ENCODE measurements at regions not wholly inside any gene's neighbourhood (a gene's known extent, or its start where the extent isn't known, plus 50 kb on each side); places are given as distances from the start of the nearest gene placed in this dataset.
"Not testable (repeated sequence)": the region's sequence is repeated elsewhere in the genome, so short reads cannot be mapped to it uniquely, and the experiment has no call there.

GRCh38 chr6:85283436-85283835 lies 166.4 kb upstream of the NT5E start:
- DNase-seq (ENCODE audit: low read depth) = no peak

DNA sequence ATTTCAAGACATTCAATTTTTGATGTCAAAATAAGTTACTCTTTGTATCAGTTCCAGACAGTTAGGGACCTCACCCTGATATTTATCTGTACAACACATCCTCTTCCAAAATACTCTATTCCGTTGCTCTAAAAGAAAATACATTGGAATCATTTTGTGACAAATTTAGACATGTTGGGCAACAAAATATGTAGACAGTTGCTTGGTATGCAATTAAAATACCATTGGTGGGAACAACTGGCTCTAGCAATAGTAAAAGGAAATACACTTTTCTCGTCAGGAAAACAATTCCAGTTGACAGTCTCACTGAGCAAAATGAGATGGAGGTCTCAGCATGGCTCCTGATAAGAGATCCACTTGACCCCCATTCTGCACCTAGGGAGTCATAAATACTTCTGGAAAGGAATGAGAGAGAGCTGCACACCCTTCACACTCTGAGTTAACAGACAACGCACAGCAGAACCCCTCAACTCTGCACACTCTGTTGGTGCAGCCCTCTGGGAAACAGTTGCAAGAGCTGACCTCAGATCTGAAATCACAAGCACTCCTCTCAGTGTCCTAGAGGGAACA lies 171.3 kb upstream of the NT5E start:
- DNase-seq (ENCODE audit: low read depth) = no peak

- not testable (repeated sequence) for DNase-seq (ENCODE audit: low read depth)
These were observed 173.9 kb upstream of the NT5E start for GRCh38 chr6:85276026-85276425.

DNA sequence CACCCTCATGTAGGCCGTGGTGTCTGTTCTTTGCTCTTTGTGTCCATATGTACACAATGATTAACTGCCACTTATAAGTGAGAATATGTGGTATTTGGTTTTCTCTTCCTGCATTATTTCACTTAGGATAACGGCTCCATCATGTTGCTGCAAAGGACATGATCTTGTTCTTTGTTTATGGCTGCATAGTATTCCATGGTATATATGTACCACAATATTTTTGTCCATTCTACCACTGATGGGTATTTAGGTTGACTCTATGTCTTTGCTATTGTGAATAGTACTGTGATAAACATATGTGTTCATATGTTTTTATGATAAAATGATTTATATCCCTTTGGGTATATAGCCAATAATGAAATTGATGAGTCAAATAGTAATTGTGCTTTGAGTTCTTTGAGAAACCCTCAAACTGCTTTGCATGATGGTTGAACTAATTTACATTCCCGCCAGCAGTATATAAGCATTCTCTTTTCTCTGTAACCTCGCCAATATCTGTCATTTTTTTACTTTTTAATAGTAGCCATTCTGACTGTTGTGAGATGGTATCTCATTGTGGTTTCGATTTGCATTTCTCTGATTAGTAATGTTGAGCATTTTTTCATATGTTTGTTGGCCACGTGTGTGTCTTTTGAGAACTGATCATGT lies 174.4 kb upstream of the NT5E start:
- DNase-seq (ENCODE audit: low read depth) = no peak

DNA sequence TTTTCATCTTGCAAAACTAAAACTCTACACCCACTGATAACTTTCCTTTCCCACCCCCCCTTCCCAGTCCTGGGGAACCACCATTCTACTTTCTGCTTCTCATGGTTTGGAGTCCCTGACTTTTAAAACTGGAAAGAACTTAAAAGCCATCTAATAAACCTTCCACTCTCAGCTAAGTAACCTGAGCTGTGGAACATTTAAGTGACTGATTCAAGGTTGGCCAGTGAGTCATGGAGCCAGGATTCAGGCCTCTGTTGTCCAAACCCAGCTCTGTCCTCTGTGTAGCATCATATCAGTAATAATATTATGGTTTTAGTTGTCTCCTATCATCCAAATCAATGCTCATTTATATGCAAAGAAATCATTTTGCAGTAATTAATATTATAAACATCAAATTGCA lies 176.0 kb upstream of the NT5E start:
- no peak for DNase-seq (ENCODE audit: low read depth)

GRCh38 chr6:85273046-85273445 lies 176.8 kb upstream of the NT5E start:
- no peak for DNase-seq (ENCODE audit: low read depth)

DNA sequence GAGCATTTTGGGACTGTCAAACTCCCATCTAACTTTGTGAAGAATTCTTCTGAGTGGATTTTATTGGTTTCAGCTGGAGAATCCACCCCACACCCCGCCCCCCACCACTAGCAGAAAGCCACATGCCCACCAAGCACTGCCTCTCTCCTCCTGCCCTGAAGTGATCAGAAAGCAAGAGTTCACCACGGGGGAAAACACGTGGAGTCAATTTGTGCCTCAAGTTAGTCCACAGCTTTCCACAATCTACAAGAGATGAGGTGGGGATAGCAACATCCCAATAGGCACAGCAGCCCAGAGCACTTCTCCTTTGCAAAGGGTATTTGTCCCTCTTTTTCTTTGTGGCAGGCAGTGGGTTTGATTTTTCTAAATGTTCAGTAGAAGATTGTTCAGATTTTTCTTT lies 177.3 kb upstream of the NT5E start:
- no peak for DNase-seq (ENCODE audit: low read depth)

DNA sequence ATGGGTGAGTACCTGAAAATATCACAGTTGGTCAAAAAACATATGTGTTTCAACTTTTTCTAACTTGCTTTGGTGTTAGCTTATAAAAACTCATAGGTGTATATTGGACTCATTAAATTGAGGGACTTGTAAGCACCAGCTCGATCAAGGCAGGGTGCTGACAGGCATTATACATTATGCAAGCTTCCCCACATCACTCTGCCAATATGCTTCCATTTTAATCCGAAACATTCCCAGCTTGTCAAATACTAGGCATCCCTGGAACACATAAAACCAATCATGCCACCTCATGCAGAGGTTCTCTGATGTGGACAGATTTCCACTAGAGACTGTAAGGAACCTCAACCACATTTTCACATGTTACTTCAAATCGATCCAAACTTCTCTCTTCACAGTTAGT lies 187.3 kb upstream of the NT5E start:
- DNase-seq (ENCODE audit: low read depth) = no peak

- DNase-seq (ENCODE audit: low read depth) = no peak
These were observed 188.6 kb upstream of the NT5E start for GRCh38 chr6:85261271-85261670.

GRCh38 chr6:85255661-85256060 lies 194.2 kb upstream of the NT5E start:
- no peak for DNase-seq (ENCODE audit: low read depth)

DNA sequence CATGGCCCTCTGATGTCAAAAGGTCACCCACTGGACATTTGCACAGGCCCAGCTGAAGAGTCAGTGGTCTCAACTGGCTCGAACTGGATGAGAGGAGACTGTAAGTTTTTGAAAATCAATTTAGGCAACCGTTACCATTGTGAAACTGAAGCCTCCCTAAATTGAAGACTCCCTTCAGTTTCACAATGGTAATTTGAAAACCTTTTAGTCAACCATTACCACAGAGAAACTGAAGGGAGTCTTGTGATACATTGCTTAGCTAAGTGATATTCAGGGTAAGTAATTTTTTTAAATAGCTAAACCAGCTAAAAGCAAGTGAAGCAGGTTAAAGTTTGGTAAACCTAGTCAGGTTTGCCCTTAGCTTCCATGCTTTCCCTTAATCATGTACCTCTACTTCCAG lies 197.3 kb upstream of the NT5E start:
- no peak for DNase-seq (ENCODE audit: low read depth)

DNA sequence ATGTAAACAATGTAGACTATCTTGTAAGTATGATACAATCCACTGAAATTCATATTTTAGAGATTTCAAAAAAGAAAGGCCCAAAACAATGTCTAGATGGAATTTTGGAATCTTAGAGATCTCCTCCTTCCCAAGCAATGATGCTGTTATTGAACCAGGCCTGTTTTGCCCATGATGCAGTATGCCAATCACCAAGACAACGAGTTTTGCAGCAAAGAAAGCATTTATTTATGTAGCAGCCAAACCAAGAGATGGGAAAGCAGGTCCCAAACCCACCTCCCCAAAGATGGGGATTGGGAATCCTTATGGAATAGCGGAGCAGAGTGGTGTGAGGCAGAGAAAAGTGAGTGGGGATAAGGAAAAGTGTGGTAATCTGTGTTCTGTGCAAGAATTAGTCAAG lies 197.8 kb upstream of the NT5E start:
- DNase-seq (ENCODE audit: low read depth) = no peak

DNA sequence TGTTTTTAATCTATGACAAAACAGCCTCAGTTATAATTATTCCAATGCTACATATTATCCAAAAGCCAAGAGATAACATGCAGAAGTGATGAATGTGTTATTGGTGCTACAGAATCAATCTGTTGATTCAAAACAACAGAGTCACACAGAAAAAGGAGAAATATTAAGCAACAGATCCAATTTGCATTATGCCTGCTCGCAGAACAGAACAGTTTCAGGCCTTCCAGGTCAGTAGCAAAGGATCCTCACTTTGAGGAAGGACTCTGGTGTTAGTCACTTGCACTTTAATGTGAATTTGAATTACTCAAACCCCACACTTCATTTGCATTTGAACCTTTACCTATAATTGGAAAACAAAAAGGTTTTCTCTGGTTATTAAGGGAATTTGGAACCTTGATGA lies 198.6 kb upstream of the NT5E start:
- DNase-seq (ENCODE audit: low read depth) = no peak

- no peak for DNase-seq (ENCODE audit: low read depth)
These were observed 199.2 kb upstream of the NT5E start for GRCh38 chr6:85250586-85251220.

- no peak for DNase-seq (ENCODE audit: low read depth)
These were observed 204.9 kb upstream of the NT5E start for GRCh38 chr6:85245004-85245403.

DNA sequence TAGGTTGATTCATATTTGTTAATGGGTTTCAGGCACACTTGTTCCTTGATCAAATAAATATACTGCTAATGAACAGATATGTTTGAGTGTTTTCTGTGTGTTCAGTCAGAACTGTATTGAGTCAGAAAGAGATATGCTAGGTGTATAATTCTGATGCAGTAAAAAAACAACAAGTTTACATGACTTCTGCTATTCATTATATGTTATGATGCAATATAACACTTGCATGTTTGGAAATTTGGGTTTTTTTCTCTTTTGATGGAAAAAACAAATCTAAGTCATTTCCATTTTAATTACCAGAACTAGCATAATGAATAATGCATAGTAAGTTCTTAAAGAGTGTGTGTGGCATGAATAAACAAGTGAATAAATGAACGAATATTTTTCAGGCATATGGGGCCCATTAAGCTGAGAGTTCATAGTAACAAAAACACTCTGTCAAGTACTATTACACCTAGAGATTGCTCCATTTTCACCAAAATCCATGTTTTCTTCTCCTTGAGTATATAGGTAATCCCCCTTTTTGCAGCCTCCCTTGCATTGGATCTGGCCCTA lies 208.3 kb upstream of the NT5E start:
- DNase-seq (ENCODE audit: low read depth) = no peak

DNA sequence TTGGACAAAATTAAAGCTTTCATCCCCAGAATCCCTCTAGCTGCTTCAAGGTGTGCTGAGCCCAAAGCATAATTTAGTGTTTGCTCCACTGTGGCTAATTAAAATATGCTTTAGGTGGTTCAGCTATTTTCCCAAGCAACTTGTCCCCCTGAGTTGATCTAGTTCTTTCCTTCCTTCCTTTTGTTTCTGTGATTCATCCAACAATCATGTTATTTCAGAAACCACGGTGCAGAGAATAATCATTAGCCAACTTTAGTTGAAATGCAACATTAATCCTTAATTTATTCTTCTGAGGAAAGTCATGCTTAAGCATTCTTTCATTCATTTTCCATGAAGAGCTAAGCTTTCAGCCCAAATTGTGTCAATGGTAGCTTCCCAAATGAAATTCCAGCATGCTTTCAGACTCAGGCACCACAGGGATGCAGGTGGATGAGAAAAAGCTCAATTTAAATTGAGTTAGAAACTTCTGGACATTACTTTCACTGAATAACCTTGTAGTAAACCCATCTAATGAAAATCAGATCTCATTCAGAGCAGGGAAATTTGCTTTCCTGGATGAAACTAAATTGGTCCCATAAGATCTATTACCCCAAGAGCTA lies 209.0 kb upstream of the NT5E start:
- no peak for DNase-seq (ENCODE audit: low read depth)

- DNase-seq (ENCODE audit: low read depth) = no peak
These were observed 212.4 kb upstream of the NT5E start for GRCh38 chr6:85237478-85237877.

DNA sequence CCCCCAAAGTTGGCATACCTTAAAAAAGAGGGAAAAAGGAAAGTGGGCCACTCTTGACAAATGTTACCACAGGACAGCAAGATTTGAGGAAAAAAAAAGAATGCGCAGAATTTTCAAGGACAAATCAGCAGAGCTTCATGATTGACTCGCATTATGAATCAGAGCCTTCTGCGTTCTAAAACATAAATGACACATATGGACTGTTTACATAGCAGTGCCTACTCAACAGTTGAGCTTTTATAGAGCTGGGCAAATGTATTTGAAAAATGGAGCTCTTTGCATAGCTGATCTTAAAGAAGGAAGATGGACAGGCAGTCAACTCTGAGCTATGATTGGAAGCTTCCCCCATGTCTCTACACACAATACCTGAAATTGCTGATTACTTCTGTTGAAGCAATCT lies 213.2 kb upstream of the NT5E start:
- no peak for DNase-seq (ENCODE audit: low read depth)

GRCh38 chr6:85227345-85227744 lies 222.5 kb upstream of the NT5E start:
- DNase-seq (ENCODE audit: low read depth) = not testable (repeated sequence)

DNA sequence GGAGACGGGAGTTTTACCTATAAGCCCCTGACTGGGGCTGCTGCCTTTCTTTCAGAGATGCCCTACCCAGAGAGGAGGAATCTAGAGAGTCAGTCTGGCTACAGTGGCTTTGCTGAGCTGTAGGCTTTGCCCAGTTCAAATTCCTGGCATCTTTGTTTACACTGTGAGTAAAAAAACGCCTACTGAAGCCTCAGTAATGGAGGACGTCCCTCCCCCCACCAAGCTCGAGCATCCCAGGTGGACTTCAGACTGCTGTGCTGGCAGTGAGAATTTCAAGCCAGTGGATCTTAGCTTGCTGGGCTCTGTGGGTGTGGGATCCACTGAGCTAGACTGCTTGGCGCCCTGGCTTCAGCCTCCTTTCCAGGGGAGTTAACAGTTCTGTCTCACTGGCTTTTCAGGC lies 237.1 kb upstream of the NT5E start:
- DNase-seq (ENCODE audit: low read depth) = not testable (repeated sequence)

GRCh38 chr6:85195243-85195642 lies 254.6 kb upstream of the NT5E start:
- DNase-seq (ENCODE audit: low read depth) = no peak

- no peak for DNase-seq (ENCODE audit: low read depth)
These were observed 256.5 kb upstream of the NT5E start for GRCh38 chr6:85193339-85193738.

All from activated T-cell treated with anti-CD3 and anti-CD28 coated beads for 48 hours (primary cell).